K562 (cell line): ENCODE measurements at regions not wholly inside any gene's neighbourhood (a gene's known extent, or its start where the extent isn't known, plus 50 kb on each side); places are given as distances from the start of the nearest gene placed in this dataset.

Experiments
- ATAC-seq: fragments of 200-7000 bp; cut with Tn5 transposase; 3 replicates; pipeline ENCODE4 v1.9.1; 2020; ENCODE audit warnings: moderate library complexity
- BruUV-seq: library from RNA; stranded (reverse); fragments of 400-500 nt; replicated peaks from 2 replicates; lab custom pipeline; 2021; lab: Mats Ljungman, UMichigan
- CTCF ChIA-PET: fragments of 300-600 bp; formaldehyde crosslinking; extraction: SDS; loops from one replicate; lab custom pipeline; 2021; ENCODE audit warnings: low intra/inter-chr PET ratio; lab: Yijun Ruan, JAX
- POLR2A ChIA-PET: fragments of 300-600, 350-650 bp; sonication (Branson Sonifier 250); formaldehyde crosslinking; extraction: SDS; loops from one replicate; lab custom pipeline; 2021; ENCODE audit warnings: antibody characterized with exemption, inconsistent platforms; lab: Yijun Ruan, JAX
- DNase-seq, 4 experiments: peaks; one replicate each; pipeline versions ENCODE4 v3.0.0 to v3.0.0-alpha.2; 2011 to 2018; ENCODE audit warnings: low spot score in 3 of 4, mixed read lengths in 3 of 4; ENCODE audit errors: extremely low read depth in 1 of 4
- FAIRE-seq: peaks from 2 replicates; lab custom pipeline; 2011; peaks lifted over from hg19 to GRCh38; lab: Jason Lieb, UNC
- H2AFZ ChIP-seq: 2 replicates; pipeline ENCODE4 v1.6.0; 2011; ENCODE audit warnings: low read depth, low read length, control low read depth, inconsistent platforms
- H3K27ac ChIP-seq: fragments of 200-600 bp; 3 replicates; pipeline ENCODE4 v1.8.0; 2011; ENCODE audit warnings: low read depth, mild to moderate bottlenecking, control low read depth, inconsistent platforms, low read length, moderate library complexity, mixed read lengths; ENCODE audit errors: extremely low read depth
- H3K27me3 ChIP-seq, 2 experiments: fragments of 300-600 bp in 1 of 2; 2 replicates in 1 of 2; 3 replicates in 1 of 2; pipeline versions ENCODE4 v1.6.0 to v1.8.0; 2011; ENCODE audit warnings: inconsistent platforms in 2 of 2, low read length in 2 of 2, mild to moderate bottlenecking in 1 of 2, mixed read lengths in 1 of 2, moderate library complexity in 1 of 2; ENCODE audit not compliant: control insufficient read depth in 2 of 2, insufficient read depth in 2 of 2
- H3K36me3 ChIP-seq: fragments of 300-600 bp; 3 replicates; pipeline ENCODE4 v1.8.0; 2011; ENCODE audit warnings: mild to moderate bottlenecking, low read length, inconsistent platforms; ENCODE audit not compliant: control insufficient read depth, insufficient read depth
- H3K4me1 ChIP-seq, 2 experiments: fragments of 200-600 bp in 1 of 2; replicated peaks in 1 of 2; 2 replicates in 1 of 2; 3 replicates in 1 of 2; pipeline versions ENCODE4 v1.5.1 to v1.8.0; 2011; ENCODE audit warnings: inconsistent platforms in 2 of 2, low read length in 2 of 2, mild to moderate bottlenecking in 1 of 2, mixed read lengths in 1 of 2, moderate library complexity in 1 of 2; ENCODE audit not compliant: control insufficient read depth in 2 of 2, insufficient read depth in 2 of 2
- H3K4me2 ChIP-seq: 2 replicates; pipeline ENCODE4 v1.6.1; 2011; ENCODE audit warnings: low read length, control low read depth, inconsistent platforms, mixed read lengths; ENCODE audit not compliant: insufficient read depth
- H3K4me3 ChIP-seq: fragments of 200-600 bp; sonication (generic), shearing (Covaris generic); 2 replicates; pipeline ENCODE4 v1.5.1; 2016; ENCODE audit warnings: control low read depth, inconsistent platforms
- H3K79me2 ChIP-seq: fragments of 200-600 bp; 3 replicates; pipeline ENCODE4 v1.8.0; 2011; ENCODE audit warnings: low read length, inconsistent platforms; ENCODE audit not compliant: control insufficient read depth, insufficient read depth
- H3K9ac ChIP-seq, 2 experiments: 2 replicates each; pipeline versions ENCODE4 v1.6.0 to v1.6.1; 2011; ENCODE audit warnings: low read depth in 2 of 2, low read length in 2 of 2, control low read depth in 1 of 2, inconsistent platforms in 1 of 2, mild to moderate bottlenecking in 1 of 2, mixed read lengths in 1 of 2; ENCODE audit not compliant: insufficient read depth in 1 of 2
- H3K9me1 ChIP-seq: one replicate; pipeline ENCODE4 v1.6.0; 2011; ENCODE audit warnings: inconsistent platforms, mild to moderate bottlenecking, low read length, moderate library complexity; ENCODE audit not compliant: control insufficient read depth, insufficient read depth
- H3K9me3 ChIP-seq: replicated peaks from 2 replicates; pipeline ENCODE4 v1.5.1; 2011; ENCODE audit warnings: low read depth, low read length, inconsistent platforms; ENCODE audit not compliant: control insufficient read depth, insufficient read depth
- H4K20me1 ChIP-seq: replicated peaks from 2 replicates; pipeline ENCODE4 v1.6.1; 2011; ENCODE audit warnings: low read length, inconsistent platforms, mixed read lengths; ENCODE audit not compliant: control insufficient read depth, insufficient read depth
- CREB3L1 ChIP-seq: fragments of 450-650 bp; IDR thresholded peaks from 2 replicates; pipeline ENCODE4 v1.6.1; 2014; ENCODE audit warnings: low read depth, mild to moderate bottlenecking, moderate library complexity, borderline replicate concordance
- CUX1 ChIP-seq: fragments of 200-800 bp; sonication (Bioruptor generic); IDR thresholded peaks from 2 replicates; pipeline ENCODE4 v1.6.1; 2016; ENCODE audit warnings: missing genetic modification characterization, missing compliant biosample characterization
- DPF2 ChIP-seq: fragments of 450-650 bp; IDR thresholded peaks from 2 replicates; pipeline ENCODE4 v1.6.1; 2016
- GABPA ChIP-seq: fragments of 200-800 bp; sonication (Bioruptor generic); conservative IDR thresholded peaks from 2 replicates; pipeline ENCODE4 v1.6.1; 2016; ENCODE audit warnings: low read depth, missing genetic modification characterization, missing compliant biosample characterization
- SMC3 ChIP-seq: conservative IDR thresholded peaks from 2 replicates; pipeline ENCODE4 v1.6.1; 2011; ENCODE audit warnings: low read depth, low read length, improper control_type of control experiment; ENCODE audit not compliant: insufficient read depth
- ZC3H4 ChIP-seq: sonication (generic); formaldehyde crosslinking; IDR thresholded peaks from 2 replicates; pipeline ENCODE4 v1.9.0; 2021; ENCODE audit warnings: missing genetic modification reagents, borderline replicate concordance
- ZNF707 ChIP-seq: fragments of 250-450 bp; sonication (Bioruptor Pico); conservative IDR thresholded peaks from 2 replicates; pipeline ENCODE4 v1.8.0; 2022; ENCODE audit warnings: inconsistent platforms, mild to moderate bottlenecking, moderate library complexity
- WGBS: fragments of 100-300 bp; shearing (Covaris generic); methylation state at CpG from one replicate; pipeline ENCODE4 v1.1.6; 2016; ENCODE audit warnings: low coverage, mixed read lengths; ENCODE audit not compliant: insufficient coverage; ENCODE audit errors: missing lambda C conversion rate; 5-methylcytosine and 5-hydroxymethylcytosine counted together
- in situ Hi-C: fragments of 300-500 bp; cut with MboI; formaldehyde crosslinking; loops from 4 replicates; pipeline ENCODE4 v1.15.0; 2018; ENCODE audit warnings: inconsistent platforms, mixed read lengths
- intact Hi-C: fragments of 100-400 bp; cut with micrococcal nuclease; formaldehyde crosslinking; loops from 2 replicates; pipeline ENCODE4 v1.14.2; 2022

- no peak overlapping the region for H2AFZ ChIP-seq
- no peak overlapping the region for H3K4me2 ChIP-seq
- H3K4me3 ChIP-seq: no peak overlapping the region
- FAIRE-seq (peak; percentile 86), ATAC-seq (peak; percentile 100), DNase-seq (peak; percentile 76 to 87 (median 81))
- WGBS: 0% methylated on average over 1 of the region's 4 CpGs
- H3K9ac ChIP-seq: no peak overlapping the region
- ChIA-PET CTCF (interaction anchor here (0.8 to 1.3 kb wide), 3 partner anchors 49 to 465 kb away, joined by 4 to 12 read pairs (median 7); no protein-coding TSS in a partner anchor), POLR2A (interaction anchor here (1.4 kb wide), 1 partner anchor 14 kb away, joined by 3 read pairs; no protein-coding TSS in a partner anchor)
- H3K9me1 ChIP-seq: no peaks in the 10 kb centered on the region
- peaks cover 0 to 2% of the 10 kb centered on the region in 2 experiments; a peak in 2 of 5 replicates for H3K27me3 ChIP-seq
- no peaks in the 10 kb centered on the region for H3K36me3 ChIP-seq
- no peaks in the 10 kb centered on the region for H3K4me1 ChIP-seq
- in situ Hi-C loops (no loop called here), intact Hi-C loops (loop anchor here (1.0 to 5.0 kb wide), 2 partner anchors 48 to 440 kb away; no protein-coding TSS in a partner anchor)
- no TSS peak for BruUV-seq
- no peaks in the 10 kb centered on the region for H3K79me2 ChIP-seq
- no peak overlapping the region for H3K27ac ChIP-seq
- no peaks in the 10 kb centered on the region for H3K9me3 ChIP-seq
- no peaks in the 10 kb centered on the region for H4K20me1 ChIP-seq
- TF ChIP-seq CREB3L1 (no peak), DPF2 (no peak), CUX1 (no peak), SMC3 (peak; percentile 44; the same call in 1 of the 2 replicates), GABPA (tag) (no peak), ZC3H4 (no peak), ZNF707 (CRISPR knock-in tag) (peak; percentile 94)
These were observed 120.7 kb downstream of the S1PR1 start for GRCh38 chr1:101357444-101357986.
